GM23338 (cell line): ENCODE measurements at regions not wholly inside any gene's neighbourhood (a gene's known extent, or its start where the extent isn't known, plus 50 kb on each side); places are given as distances from the start of the nearest gene placed in this dataset.

Source experiments
- CTCF ChIP-seq, 2 experiments: fragments of 200-600 bp in 1 of 2; sonication (generic) in 1 of 2; conservative IDR thresholded peaks; 2 replicates each; pipeline versions ENCODE4 v1.5.1 to v1.6.1; 2016 to 2017; ENCODE audit warnings: antibody characterized with exemption in 2 of 2, low read depth in 2 of 2, mild to moderate bottlenecking in 2 of 2, moderate library complexity in 1 of 2
- ETS1 ChIP-seq: IDR thresholded peaks from 2 replicates; pipeline ENCODE4 v1.6.1; 2016; ENCODE audit warnings: antibody characterized with exemption
- EZH2 ChIP-seq: fragments of 200-600 bp; sonication (generic); IDR thresholded peaks from one replicate; pipeline ENCODE4 v1.8.0; 2017; ENCODE audit warnings: antibody characterized with exemption, mild to moderate bottlenecking, low read depth; ENCODE audit not compliant: unreplicated experiment
- EZH2phosphoT487 ChIP-seq: fragments of 200-600 bp; sonication (generic); IDR thresholded peaks from one replicate; pipeline ENCODE4 v1.8.1; 2018; ENCODE audit warnings: antibody characterized with exemption; ENCODE audit not compliant: unreplicated experiment
- POLR2AphosphoS5 ChIP-seq: IDR thresholded peaks from 2 replicates; pipeline ENCODE4 v1.6.1; 2016; ENCODE audit warnings: antibody characterized with exemption, low read depth
- STAT1 ChIP-seq: IDR thresholded peaks from one replicate; pipeline ENCODE4 v1.6.1; 2016; ENCODE audit warnings: antibody characterized with exemption; ENCODE audit not compliant: unreplicated experiment

GRCh38 chr3:69646287-69647067, 92.8 kb upstream of the MITF start:
- TF ChIP-seq ETS1, result no peak
- no peak for TF ChIP-seq EZH2
- TF ChIP-seq EZH2phosphoT487, result no peak
- TF ChIP-seq CTCF (conservative IDR thresholded peaks at IDR 0.05; ENCODE audit: low read depth in 2 of 2), result no peak
- no peak for TF ChIP-seq POLR2AphosphoS5
- no peak for TF ChIP-seq STAT1
